ENCODE measurements at regions not wholly inside any gene's neighbourhood (a gene's known extent, or its start where the extent isn't known, plus 50 kb on each side); places are given as distances from the start of the nearest gene placed in this dataset.

DNA sequence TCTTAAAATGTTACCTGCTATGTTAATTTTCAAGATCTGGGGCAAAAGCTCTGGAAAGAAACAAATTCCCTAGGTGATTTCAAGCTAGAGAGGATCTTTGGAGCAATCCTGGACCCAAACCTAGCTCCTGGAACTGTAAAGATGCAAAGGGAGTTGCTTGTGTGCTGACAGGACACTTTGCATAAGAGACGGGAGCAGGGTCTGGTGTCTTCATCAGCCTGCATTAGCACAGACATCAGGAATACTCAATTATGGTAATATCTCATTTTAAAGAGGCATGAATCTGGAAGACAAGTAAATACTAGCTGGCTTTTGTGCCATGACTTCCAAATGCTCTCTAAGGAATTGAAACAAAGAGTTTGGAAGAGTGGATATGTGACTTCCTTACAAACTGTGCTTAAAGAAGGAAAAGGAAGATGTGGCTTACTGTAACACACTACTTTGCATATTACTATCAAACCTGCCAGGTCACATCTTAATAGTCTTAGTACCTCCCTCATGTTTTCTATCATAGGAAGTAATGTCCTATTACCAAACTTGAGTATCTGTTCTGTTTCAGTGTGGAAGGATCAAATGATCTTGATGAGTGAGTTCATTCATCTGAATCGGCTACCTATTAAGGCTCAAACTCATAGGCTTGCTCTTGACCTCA, 193.4 kb downstream of the ALDH8A1 start:
- no peaks in the 10 kb centered on the region for H3K36me3 ChIP-seq (ENCODE audit: control insufficient read depth, insufficient read depth, low read length)
- TF ChIP-seq, protein P1, sequence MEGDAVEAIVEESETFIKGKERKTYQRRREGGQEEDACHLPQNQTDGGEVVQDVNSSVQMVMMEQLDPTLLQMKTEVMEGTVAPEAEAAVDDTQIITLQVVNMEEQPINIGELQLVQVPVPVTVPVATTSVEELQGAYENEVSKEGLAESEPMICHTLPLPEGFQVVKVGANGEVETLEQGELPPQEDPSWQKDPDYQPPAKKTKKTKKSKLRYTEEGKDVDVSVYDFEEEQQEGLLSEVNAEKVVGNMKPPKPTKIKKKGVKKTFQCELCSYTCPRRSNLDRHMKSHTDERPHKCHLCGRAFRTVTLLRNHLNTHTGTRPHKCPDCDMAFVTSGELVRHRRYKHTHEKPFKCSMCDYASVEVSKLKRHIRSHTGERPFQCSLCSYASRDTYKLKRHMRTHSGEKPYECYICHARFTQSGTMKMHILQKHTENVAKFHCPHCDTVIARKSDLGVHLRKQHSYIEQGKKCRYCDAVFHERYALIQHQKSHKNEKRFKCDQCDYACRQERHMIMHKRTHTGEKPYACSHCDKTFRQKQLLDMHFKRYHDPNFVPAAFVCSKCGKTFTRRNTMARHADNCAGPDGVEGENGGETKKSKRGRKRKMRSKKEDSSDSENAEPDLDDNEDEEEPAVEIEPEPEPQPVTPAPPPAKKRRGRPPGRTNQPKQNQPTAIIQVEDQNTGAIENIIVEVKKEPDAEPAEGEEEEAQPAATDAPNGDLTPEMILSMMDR (IDR thresholded peaks at IDR 0.05; ENCODE audit: insufficient read depth, low read depth, low read length): no peak
- no peaks in the 10 kb centered on the region for H3K27me3 ChIP-seq (ENCODE audit: control insufficient read depth, insufficient read depth, low read length)
- CTCF ChIA-PET: interaction anchor here (0.6 kb wide), 1 partner anchor 545 kb away, joined by 4 read pairs; no protein-coding TSS in a partner anchor
- no peak for DNase-seq (ENCODE audit: low read depth)
- H3K4me3 ChIP-seq (ENCODE audit: low read depth, low read length): no peak overlapping the region
- POLR2A ChIA-PET: no interaction called here

DNA sequence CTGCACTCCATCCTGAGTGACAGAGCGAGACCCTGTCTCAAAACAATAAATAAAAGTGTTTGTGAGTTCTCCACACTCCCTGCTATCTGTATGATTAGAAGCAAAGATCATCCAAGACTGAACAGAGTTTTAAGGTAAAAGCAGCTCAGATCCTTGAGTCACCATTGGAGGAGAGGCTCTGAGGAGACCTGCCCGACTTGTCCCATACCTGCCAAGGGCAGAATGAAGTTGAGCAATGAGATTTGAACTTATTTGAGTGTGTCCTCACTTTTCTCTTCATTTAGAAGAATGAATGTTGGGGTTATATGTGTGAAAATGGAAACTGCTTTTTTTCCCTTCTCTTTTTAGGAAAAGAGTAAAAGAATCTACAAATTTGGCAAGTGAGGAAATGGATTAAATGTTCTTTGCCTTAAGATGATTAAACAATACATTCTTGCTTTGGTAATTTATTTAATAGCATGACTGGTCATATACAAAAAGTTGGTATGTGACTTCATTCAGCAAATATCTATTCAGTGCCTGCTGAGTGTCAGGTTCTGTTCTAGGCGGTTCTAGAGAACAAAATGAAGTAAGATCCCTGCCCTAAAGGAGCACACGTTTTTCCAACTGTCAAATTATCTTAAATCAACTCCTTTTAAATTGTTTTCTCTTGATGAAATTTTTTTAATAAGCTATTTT, 195.7 kb downstream of the ALDH8A1 start:
- no peaks in the 10 kb centered on the region for H3K36me3 ChIP-seq (ENCODE audit: control insufficient read depth, insufficient read depth, low read length)
- ChIA-PET POLR2A (no interaction called here), CTCF (interaction anchor here (0.9 kb wide), 1 partner anchor 12 kb away, joined by 3 read pairs; no protein-coding TSS in a partner anchor)
- DNase-seq (ENCODE audit: low read depth): no peak
- H3K27me3 ChIP-seq (ENCODE audit: control insufficient read depth, insufficient read depth, low read length): no peaks in the 10 kb centered on the region
- no peak overlapping the region for H3K4me3 ChIP-seq (ENCODE audit: low read depth, low read length)
- TF ChIP-seq, protein P1 (IDR thresholded peaks at IDR 0.05; ENCODE audit: insufficient read depth, low read depth, low read length): no peak

DNA sequence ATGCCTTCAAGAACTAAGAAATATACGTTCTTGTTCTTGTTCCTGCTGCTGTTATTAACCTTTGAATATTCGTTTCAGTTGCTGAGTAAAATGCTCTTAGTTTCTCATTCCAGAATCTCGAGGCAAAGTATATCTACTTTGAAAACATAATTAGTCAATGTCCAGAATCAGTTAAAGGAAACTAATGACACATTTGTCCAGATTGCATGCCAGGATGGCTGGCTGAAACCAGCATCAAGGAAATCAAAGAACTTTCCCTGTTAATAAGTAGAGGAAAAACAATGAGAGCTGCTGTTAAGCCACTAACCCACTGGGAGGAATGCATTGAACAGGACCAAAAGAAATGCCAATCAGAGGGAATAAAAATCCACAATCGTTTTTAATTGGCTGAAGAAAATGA, 196.9 kb downstream of the ALDH8A1 start:
- POLR2A ChIA-PET: no interaction called here
- no peaks in the 10 kb centered on the region for H3K27me3 ChIP-seq (ENCODE audit: control insufficient read depth, insufficient read depth, low read length)
- CTCF ChIA-PET: no interaction called here
- H3K36me3 ChIP-seq (ENCODE audit: control insufficient read depth, insufficient read depth, low read length): no peaks in the 10 kb centered on the region
- TF ChIP-seq, protein P1 (IDR thresholded peaks at IDR 0.05; ENCODE audit: insufficient read depth, low read depth, low read length): no peak
- H3K4me3 ChIP-seq (ENCODE audit: low read depth, low read length): no peak overlapping the region
- no peak for DNase-seq (ENCODE audit: low read depth)

DNA sequence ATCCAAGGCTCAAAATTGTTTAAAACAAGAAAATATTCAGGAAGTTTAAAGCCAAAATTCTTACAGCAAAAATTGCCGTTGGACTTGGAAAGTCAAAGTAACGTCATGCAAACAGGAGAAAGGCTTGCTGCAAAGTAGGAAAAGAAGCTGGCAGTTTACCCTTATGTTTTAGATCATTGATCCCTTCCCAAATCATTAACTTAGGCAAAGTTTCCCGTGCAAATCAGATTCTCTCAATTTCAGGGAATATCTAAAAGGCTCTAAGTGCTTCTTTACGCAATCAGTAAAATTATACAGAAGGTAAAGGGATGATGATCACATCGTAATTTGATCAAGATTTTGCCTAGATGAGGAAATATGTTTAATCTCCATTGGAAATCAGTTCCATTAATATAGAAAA, 197.5 kb downstream of the ALDH8A1 start:
- ChIA-PET CTCF (interaction anchor here (1.8 kb wide), 1 partner anchor 143 kb away, joined by 3 read pairs; no protein-coding TSS in a partner anchor), POLR2A (no interaction called here)
- Histone ChIP-seq H3K4me3 (ENCODE audit: low read depth, low read length) (no peak overlapping the region), H3K27me3 (ENCODE audit: control insufficient read depth, insufficient read depth, low read length) (no peaks in the 10 kb centered on the region), H3K36me3 (ENCODE audit: control insufficient read depth, insufficient read depth, low read length) (no peaks in the 10 kb centered on the region)
- TF ChIP-seq, protein P1 (IDR thresholded peaks at IDR 0.05; ENCODE audit: insufficient read depth, low read depth, low read length): no peak
- no peak for DNase-seq (ENCODE audit: low read depth)

DNA sequence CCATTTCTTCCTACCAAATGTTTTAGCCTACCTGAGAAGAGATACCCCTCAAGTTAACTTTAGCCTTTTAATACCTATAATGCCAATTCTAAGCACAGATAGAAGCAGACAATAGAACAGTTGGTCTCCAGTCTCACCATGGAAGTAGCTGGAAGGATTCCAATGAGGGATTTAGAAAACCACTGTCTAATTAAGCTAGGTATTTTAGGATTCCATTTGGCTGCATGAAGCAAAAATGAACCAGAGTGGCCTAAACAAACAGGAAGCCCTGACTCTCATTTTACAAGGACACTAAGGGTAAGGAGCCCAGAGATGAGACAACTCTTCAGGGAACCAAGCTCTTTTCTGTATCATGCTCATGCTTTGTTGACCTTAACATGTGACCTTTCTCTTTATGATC, 199.2 kb downstream of the ALDH8A1 start:
- CTCF ChIA-PET: interaction anchor here (1.7 to 1.8 kb wide), 2 partner anchors 10 to 141 kb away, joined by 3 to 7 read pairs; no protein-coding TSS in a partner anchor
- peak; percentile 63 for DNase-seq (ENCODE audit: low read depth)
- no peak overlapping the region for H3K4me3 ChIP-seq (ENCODE audit: low read depth, low read length)
- TF ChIP-seq, protein P1 (IDR thresholded peaks at IDR 0.05; ENCODE audit: insufficient read depth, low read depth, low read length): no peak
- H3K36me3 ChIP-seq (ENCODE audit: control insufficient read depth, insufficient read depth, low read length): no peaks in the 10 kb centered on the region
- H3K27me3 ChIP-seq (ENCODE audit: control insufficient read depth, insufficient read depth, low read length): no peaks in the 10 kb centered on the region
- POLR2A ChIA-PET: interaction anchor here (1.0 kb wide), 1 partner anchor 10 kb away, joined by 4 read pairs; no protein-coding TSS in a partner anchor

Measured in BJ (cell line).